Dedifferentiated amniotic fluid mesenchymal stem cell (primary cell): ENCODE measurements at regions not wholly inside any gene's neighbourhood (a gene's known extent, or its start where the extent isn't known, plus 50 kb on each side); places are given as distances from the start of the nearest gene placed in this dataset.
A peak's percentile ranks its signal among the peaks of the same experiment; 100 is the strongest.

Experiments
- DNase-seq: peaks from one replicate; pipeline ENCODE4 v3.0.0-alpha.2; 2016; ENCODE audit errors: extremely low spot score

GRCh38 chr12:75908961-75909605 lies 122.5 kb downstream of the PHLDA1 start:
- DNase-seq: peak; percentile 49

GRCh38 chr12:75905922-75906321 lies 125.7 kb downstream of the PHLDA1 start:
- DNase-seq: no peak

GRCh38 chr12:75900781-75901254 lies 130.8 kb downstream of the PHLDA1 start:
- no peak for DNase-seq

DNA sequence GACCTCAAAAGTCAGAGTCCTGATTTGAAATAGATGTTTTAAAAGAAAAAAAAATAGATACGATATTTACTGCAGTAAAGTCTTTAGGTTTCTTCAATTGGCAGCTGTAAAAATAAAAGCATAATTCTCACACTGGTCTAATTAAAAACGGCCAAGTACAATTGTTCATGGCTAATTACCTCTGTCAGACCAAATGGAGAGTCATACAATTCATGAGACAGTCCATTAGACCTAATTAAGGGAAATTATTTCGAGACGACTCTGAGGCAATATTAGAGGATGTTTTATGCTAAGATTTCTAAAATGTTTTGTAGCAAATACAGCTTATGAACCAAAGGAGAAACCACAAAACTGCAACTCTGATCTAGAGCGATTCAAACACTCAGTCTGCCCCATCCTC lies 131.3 kb downstream of the PHLDA1 start:
- DNase-seq: no peak

GRCh38 chr12:75894965-75895754 lies 136.4 kb downstream of the PHLDA1 start:
- DNase-seq: no peak

GRCh38 chr12:75893765-75894164 lies 137.8 kb downstream of the PHLDA1 start:
- no peak for DNase-seq

DNA sequence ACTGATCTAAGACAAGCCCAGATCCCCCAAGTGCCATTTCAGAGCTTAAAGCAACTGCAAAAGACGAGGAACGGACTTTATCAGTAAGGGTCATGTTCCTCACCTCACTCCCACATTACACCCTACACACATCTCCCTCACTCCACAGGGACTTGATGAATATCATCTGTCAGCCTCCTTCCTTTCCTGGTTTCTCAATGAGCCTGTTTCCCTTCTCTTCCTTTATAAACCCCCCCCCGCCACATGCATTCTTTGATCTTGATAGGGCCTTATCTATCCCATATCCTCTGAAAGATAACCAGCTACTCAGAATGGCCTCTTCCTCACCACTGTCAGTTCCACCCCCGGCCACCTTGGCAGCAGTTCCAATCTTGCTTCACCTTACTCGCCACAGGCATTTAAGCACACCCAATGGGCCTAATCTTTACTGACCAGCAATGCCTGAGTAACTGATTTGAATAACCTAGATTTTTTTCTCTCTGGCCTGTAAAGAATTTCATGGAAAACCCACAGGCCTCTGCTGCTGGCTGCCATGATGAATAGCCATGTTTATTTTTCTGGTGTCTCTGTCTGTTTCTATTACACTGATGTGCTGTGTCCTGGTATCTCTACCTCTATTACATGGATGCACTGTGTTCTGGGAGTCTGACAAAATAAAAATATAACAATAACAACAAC lies 138.7 kb downstream of the PHLDA1 start:
- no peak for DNase-seq

DNA sequence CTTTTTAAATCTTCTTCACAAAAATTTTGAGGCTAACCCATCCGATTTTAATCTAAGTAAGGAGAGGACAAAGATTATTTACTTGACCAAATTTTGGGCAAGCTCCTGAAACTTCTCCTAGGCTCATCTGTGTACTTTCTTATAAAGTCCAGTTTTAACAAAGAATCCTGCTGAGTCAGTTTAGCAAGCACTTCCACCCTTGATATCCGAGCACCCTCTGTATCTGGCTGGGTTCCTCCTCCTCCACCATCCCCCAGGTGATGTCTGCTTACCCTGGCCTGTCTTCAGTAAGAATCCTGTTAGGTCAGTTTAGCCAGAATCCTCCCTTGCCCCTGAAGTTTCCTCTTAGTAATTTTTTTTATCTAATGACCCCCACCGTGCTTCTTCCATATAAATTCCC lies 140.5 kb downstream of the PHLDA1 start:
- no peak for DNase-seq

DNA sequence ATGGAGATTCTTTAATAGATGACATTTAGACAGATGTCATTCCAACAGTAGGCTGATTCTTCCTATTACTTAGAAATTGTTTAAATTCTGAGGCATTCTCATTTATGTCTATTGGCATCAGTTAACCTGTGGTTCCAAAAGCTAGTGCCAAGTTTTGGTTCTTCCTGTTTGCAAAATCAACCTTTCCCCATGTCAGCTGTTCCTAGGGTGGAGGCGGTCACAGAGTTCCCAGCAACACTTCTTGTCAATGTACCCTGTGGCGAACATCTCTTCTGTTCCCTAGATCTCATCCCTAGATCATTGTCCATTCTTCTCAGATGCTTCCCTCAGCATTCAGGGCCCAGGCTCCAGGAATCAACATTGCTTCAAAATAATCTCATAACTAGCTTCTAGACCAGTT lies 140.9 kb downstream of the PHLDA1 start:
- no peak for DNase-seq

DNA sequence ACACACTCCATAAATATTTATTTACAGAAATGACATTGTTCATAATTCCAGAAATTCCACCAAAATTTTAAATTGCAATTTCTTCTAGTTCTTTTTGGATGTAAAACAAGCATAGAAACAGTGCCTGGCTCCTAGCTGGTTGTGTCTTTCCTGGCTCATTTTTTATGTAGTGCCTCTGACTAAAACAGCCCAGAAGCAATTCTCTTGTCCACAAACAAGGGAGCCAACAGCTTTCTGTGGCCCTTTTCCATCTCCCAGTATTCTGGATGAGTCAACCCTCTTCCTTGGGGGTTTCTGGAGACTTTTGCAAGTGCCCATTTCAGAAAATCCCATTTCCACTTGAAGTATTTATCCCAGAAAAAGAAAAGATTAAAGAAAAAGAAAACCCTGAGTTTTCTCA lies 141.4 kb downstream of the PHLDA1 start:
- no peak for DNase-seq

- DNase-seq: no peak
These were observed 142.5 kb downstream of the PHLDA1 start for GRCh38 chr12:75888874-75889613.

DNA sequence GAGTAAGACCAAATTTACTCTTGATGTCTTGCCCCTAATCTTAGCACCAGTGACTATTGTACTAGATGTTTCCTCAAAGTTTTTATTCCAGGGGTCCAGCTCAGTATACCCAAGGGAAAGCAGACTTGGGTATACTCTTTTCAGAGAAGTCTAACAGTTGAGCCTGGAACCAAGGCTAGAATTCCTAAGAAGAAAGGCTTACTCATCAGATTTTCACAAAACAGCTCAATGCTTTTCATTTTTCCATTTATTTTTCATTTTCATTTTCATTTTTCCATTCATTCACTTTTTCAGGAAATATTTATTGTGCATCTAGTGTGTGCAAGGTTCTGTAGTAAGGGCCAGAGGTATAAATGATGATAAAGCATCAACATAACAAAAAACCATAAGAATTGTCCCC lies 143.2 kb downstream of the PHLDA1 start:
- DNase-seq: no peak

GRCh38 chr12:75887979-75888378 lies 143.6 kb downstream of the PHLDA1 start:
- DNase-seq: no peak

DNA sequence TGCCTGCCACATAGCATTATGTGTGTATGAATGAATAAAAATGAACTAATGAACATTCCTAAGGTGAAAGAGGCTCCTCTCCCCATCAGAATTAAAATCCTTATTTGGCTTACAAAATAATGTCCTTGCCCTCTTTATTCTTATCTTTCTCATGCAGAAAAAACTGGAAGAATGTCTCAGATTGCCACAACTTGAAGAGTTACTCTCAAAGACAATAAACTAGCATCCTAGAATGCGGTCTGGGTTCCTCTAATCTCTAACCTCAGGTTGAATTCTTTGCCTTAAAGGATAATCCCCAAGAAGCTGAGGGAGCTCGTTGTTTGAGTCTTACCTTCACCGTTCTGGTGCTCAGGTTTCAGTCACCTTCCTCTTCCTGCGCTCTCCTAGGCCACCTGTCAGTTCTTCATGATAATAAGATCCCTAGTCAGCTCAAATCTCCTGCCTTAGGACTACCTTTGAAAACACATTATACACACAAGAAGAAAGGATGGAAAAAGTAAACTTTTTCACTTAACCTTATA lies 147.1 kb downstream of the PHLDA1 start:
- DNase-seq: no peak

GRCh38 chr12:75883241-75883640 lies 148.3 kb downstream of the PHLDA1 start:
- no peak for DNase-seq

DNA sequence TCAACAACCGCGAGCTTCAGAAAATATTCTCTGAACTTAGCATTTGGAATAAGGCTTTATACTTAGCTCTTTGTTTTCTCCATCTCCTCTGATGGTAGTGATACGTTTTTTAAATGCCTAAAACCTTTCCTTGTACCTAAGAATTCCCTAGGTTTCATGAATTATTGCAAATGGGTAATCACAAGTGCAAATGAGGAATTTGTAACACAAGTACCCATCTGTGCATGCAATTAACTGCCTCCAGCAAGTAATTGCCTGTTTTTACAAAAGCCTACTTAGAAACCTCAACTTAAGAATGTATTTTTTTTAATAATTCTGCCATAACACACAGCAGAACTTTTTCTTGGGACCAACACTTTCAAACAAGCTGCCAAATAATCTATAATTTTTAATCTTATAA lies 149.2 kb downstream of the PHLDA1 start:
- DNase-seq: no peak

DNA sequence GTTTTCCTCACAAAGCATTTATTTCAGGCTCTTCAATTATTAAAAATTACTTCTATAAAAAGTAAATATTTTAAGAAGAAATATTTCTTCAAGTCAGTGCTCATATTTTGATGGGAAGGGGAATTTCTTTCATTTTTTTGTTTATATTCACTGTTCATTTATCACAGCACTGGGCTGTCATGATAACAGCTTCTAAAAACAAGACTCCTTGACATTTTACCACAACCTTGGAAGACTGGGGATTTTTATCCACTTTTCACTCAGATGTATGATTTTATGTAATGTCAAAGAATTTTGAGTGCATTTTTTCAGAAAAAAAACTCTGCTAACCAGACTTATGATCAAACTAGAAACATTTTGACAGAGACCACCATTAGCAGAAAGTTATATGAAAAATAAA lies 149.7 kb downstream of the PHLDA1 start:
- no peak for DNase-seq

- peak; percentile 31 for DNase-seq
These were observed 153.6 kb downstream of the PHLDA1 start for GRCh38 chr12:75877763-75878621.

- no peak for DNase-seq
These were observed 154.5 kb downstream of the PHLDA1 start for GRCh38 chr12:75876832-75877762.

GRCh38 chr12:75874441-75874840 lies 157.1 kb downstream of the PHLDA1 start:
- DNase-seq: no peak
